Neutrophil (primary cell): ENCODE measurements at regions not wholly inside any gene's neighbourhood (a gene's known extent, or its start where the extent isn't known, plus 50 kb on each side); places are given as distances from the start of the nearest gene placed in this dataset.

Experiments
- H3K27ac ChIP-seq: fragments of 200-600 bp; sonication (generic); 2 replicates; pipeline ENCODE4 v1.5.1; 2016; ENCODE audit warnings: mild to moderate bottlenecking, moderate library complexity
- H3K27me3 ChIP-seq: fragments of 200-600 bp; sonication (generic); 2 replicates; pipeline ENCODE4 v1.6.0; 2016; ENCODE audit warnings: mild to moderate bottlenecking
- H3K36me3 ChIP-seq: fragments of 200-600 bp; sonication (generic); 2 replicates; pipeline ENCODE4 v1.5.1; 2017
- H3K4me1 ChIP-seq, 2 experiments: fragments of 200-600 bp in 1 of 2; sonication (generic) in 1 of 2; 1 replicate in 1 of 2; 2 replicates in 1 of 2; pipeline versions ENCODE4 v1.5.1 to v1.6.1; 2013 to 2016; ENCODE audit warnings: low read depth in 1 of 2, low read length in 1 of 2, mild to moderate bottlenecking in 1 of 2, moderate library complexity in 1 of 2; ENCODE audit not compliant: control insufficient read depth in 1 of 2, insufficient read depth in 1 of 2
- H3K4me3 ChIP-seq, 2 experiments: fragments of 200-600 bp in 1 of 2; sonication (generic) in 1 of 2; 1 replicate in 1 of 2; 2 replicates in 1 of 2; pipeline ENCODE4 v1.5.1; 2013 to 2016; ENCODE audit warnings: low read depth in 1 of 2, low read length in 1 of 2, mild to moderate bottlenecking in 1 of 2, moderate library complexity in 1 of 2
- H3K9me3 ChIP-seq: fragments of 200-600 bp; sonication (generic); 2 replicates; pipeline ENCODE4 v1.5.1; 2016
- TF ChIP-seq, protein P1 (sequence below): fragments of 200-600 bp; sonication (generic); IDR thresholded peaks from 2 replicates; pipeline ENCODE4 v1.5.1; 2016; ENCODE audit warnings: antibody characterized with exemption

DNA sequence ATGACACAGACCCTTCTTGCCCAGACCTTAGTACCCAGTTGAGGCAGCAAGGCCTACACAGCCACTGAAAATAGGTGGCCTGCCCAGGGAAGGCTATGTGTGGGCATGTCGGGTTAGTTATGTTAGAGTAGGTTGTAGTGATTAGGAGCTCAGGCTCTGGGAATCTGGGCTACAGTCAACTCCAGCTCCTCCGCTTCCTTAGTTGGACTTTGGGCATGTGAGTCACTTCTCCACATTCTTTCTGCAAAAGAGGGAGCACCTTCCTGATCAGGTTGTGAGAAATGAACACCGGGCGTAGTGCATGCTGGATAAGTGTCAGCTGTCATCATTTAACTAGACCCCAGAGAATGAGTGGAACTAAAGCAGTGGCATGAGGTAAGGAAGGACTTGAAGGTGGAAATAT lies 64.8 kb downstream of the ARHGAP35 start:
- Histone ChIP-seq H3K9me3 (no peaks in the 10 kb centered on the region), H3K4me3 (no peak overlapping the region), H3K27me3 (no peaks in the 10 kb centered on the region), H3K27ac (no peak overlapping the region), H3K36me3 (peaks cover 21% of the 10 kb centered on the region), H3K4me1 (peaks cover 12 to 16% of the 10 kb centered on the region in 2 experiments)
- TF ChIP-seq, protein P1, sequence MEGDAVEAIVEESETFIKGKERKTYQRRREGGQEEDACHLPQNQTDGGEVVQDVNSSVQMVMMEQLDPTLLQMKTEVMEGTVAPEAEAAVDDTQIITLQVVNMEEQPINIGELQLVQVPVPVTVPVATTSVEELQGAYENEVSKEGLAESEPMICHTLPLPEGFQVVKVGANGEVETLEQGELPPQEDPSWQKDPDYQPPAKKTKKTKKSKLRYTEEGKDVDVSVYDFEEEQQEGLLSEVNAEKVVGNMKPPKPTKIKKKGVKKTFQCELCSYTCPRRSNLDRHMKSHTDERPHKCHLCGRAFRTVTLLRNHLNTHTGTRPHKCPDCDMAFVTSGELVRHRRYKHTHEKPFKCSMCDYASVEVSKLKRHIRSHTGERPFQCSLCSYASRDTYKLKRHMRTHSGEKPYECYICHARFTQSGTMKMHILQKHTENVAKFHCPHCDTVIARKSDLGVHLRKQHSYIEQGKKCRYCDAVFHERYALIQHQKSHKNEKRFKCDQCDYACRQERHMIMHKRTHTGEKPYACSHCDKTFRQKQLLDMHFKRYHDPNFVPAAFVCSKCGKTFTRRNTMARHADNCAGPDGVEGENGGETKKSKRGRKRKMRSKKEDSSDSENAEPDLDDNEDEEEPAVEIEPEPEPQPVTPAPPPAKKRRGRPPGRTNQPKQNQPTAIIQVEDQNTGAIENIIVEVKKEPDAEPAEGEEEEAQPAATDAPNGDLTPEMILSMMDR = no peak

DNA sequence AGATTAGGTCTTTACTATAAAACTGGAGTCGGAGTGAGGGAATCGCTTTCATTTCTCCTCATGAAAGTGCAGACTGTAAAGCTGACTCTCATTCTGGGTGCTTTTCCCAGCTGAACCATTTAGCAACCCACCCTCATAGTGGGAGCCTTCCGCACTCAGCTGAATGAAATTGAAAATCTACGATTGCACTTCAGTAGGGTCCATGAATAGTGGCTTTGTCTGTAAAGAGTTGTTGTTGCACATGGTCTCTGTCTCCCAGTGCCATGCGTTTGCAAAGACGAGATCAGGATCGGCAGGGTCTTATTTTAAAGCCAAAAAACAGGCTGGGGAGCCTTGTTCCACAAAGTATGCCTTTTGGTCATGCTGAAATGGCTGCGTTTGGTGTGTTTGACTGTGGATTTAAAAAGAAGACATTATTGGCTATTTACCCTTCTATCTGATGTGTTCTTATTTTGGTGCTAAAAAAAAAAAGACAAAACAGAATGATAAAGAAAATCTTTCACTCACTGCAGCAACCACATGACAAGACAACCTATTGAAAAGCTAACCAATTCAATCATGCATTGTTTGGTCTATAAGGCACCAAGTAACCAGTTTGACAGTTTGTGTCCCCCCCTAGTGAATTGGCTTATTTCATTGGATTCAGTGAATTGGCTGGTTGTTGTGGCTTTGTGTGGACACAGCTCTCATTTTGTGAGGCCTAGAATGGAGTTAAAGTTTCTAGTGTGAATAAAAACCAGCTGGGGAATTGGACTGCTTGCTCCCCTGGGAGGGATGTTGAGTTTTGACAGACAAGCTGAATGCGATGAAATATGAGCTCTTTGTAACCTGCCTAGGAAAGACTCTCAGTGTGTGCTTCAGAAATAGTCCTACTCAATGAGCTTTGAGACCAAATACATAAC lies 65.6 kb downstream of the ARHGAP35 start:
- TF ChIP-seq, protein P1 = no peak
- Histone ChIP-seq H3K4me1 (peaks cover 12 to 16% of the 10 kb centered on the region in 2 experiments), H3K27ac (no peak overlapping the region), H3K36me3 (peaks cover 12% of the 10 kb centered on the region), H3K27me3 (no peaks in the 10 kb centered on the region), H3K4me3 (no peak overlapping the region), H3K9me3 (no peaks in the 10 kb centered on the region)

DNA sequence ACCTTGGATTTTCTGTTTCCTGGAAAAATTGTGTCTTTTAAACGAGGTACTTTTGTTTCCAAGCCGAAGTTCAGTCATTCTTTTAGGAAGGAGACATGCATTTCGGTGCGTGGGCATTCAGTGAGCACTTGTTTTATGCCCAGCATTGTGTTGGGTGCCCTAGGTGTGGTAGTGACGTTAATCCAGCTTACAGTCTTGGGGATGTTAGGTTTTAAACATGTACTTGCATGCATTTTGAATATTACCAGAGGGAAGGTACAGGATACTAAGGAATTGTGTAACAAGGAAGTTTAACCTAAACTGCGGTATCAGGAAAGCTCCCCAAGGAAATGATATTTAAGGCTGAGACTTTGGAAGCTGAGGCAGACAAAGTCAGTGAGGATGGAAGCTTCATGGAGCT lies 66.3 kb downstream of the ARHGAP35 start:
- peaks cover 7% of the 10 kb centered on the region for H3K36me3 ChIP-seq
- no peaks in the 10 kb centered on the region for H3K27me3 ChIP-seq
- H3K4me1 ChIP-seq = peaks cover 12 to 16% of the 10 kb centered on the region in 2 experiments
- TF ChIP-seq, protein P1 = no peak
- H3K4me3 ChIP-seq = no peak overlapping the region
- no peak overlapping the region for H3K27ac ChIP-seq
- no peaks in the 10 kb centered on the region for H3K9me3 ChIP-seq

DNA sequence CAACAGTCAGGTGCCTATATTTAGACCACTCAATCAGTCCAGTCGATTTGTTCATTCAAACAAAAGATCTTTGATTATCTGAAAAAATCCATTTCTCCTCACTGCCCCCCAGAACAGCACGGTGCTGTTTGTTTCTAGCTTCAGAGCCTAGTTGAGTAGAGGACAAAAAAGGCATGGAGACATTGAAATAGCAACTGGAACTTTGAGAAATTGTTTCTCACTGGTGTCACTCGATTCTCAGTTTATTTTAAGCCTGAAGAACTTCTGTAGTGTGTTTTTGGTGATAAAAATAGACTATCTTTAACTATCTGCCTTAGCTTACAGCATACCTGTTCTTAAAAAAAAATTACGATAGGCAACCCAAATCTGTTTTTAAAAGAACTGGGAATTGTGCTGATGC lies 67.1 kb downstream of the ARHGAP35 start:
- Histone ChIP-seq H3K4me3 (no peak overlapping the region), H3K4me1 (peaks cover 12 to 16% of the 10 kb centered on the region in 2 experiments), H3K27ac (no peak overlapping the region), H3K9me3 (no peaks in the 10 kb centered on the region), H3K36me3 (no peaks in the 10 kb centered on the region), H3K27me3 (no peaks in the 10 kb centered on the region)
- TF ChIP-seq, protein P1 = no peak

DNA sequence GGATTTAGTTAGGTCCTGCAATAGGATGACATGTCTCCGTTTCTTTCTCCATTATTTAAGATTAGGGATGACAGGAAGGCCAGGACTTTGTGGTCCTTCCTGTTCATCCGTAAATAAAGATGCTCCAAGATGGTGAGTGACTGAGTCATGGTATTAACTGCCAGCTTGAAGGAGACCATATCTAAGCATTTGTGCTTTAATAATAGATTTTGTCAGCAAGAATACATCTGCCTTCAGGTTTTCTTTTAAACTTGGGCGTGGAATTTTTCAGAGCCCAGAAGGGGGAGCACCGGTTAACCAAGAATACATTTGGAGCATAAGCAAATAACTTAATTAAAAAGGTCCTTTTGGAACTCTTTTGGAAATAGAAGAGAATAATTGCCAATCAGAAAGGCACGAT lies 68.2 kb downstream of the ARHGAP35 start:
- Histone ChIP-seq H3K27ac (no peak overlapping the region), H3K36me3 (no peaks in the 10 kb centered on the region), H3K9me3 (no peaks in the 10 kb centered on the region), H3K4me3 (no peak overlapping the region), H3K4me1 (peaks cover 12 to 16% of the 10 kb centered on the region in 2 experiments), H3K27me3 (no peaks in the 10 kb centered on the region)
- TF ChIP-seq, protein P1 = no peak
